ENCODE measurements at regions not wholly inside any gene's neighbourhood (a gene's known extent, or its start where the extent isn't known, plus 50 kb on each side); places are given as distances from the start of the nearest gene placed in this dataset.

GRCh38 chr11:91755951-91756707 lies 468.5 kb upstream of the FAT3 start:
- Histone ChIP-seq H3K23ac (ENCODE audit: low read length) (no peak overlapping the region), H3K27ac (ENCODE audit: low read depth, low read length) (peak overlapping the region; percentile 66), H2AK5ac (ENCODE audit: low read length) (peak overlapping the region; percentile 83), H3K56ac (ENCODE audit: low read length) (peak overlapping the region; percentile 84), H3K4me3 (ENCODE audit: low read length) (no peak overlapping the region), H3K27me3 (ENCODE audit: insufficient read depth, low read length, poor library complexity) (no peaks in the 10 kb centered on the region), H3K4me1 (ENCODE audit: control insufficient read depth, low read depth, low read length) (no peaks in the 10 kb centered on the region), H3K4ac (ENCODE audit: low read depth, low read length) (no peak overlapping the region), H3K36me3 (ENCODE audit: control insufficient read depth, insufficient read depth, low read length) (no peaks in the 10 kb centered on the region), H2BK120ac (ENCODE audit: low read depth, low read length) (peak overlapping the region; percentile 46), H4K5ac (ENCODE audit: low read length) (no peak overlapping the region), H4K8ac (ENCODE audit: low read depth, low read length) (no peak overlapping the region), H3K18ac (ENCODE audit: low read length) (peak overlapping the region; percentile 9), H3K9ac (ENCODE audit: low read length) (no peak overlapping the region), H2BK5ac (ENCODE audit: low read length) (peak overlapping the region; percentile 94), H3K4me2 (ENCODE audit: low read length) (no peak overlapping the region), H2BK15ac (replicated peaks; ENCODE audit: low read depth) (no peak overlapping the region), H3K79me1 (ENCODE audit: low read length) (no peaks in the 10 kb centered on the region), H3K79me2 (ENCODE audit: control insufficient read depth, insufficient read depth, low read length) (no peaks in the 10 kb centered on the region)
- WGBS (ENCODE audit: extremely low coverage, insufficient coverage, low lambda C conversion rate), result no CpG with 5 or more reads among the region's 2 CpGs
- DNase-seq, result no peak

- Histone ChIP-seq H2BK15ac (replicated peaks; ENCODE audit: low read depth) (no peak overlapping the region), H2AK5ac (ENCODE audit: low read length) (no peak overlapping the region), H3K4me1 (ENCODE audit: control insufficient read depth, low read depth, low read length) (no peaks in the 10 kb centered on the region), H3K23ac (ENCODE audit: low read length) (no peak overlapping the region), H4K5ac (ENCODE audit: low read length) (no peak overlapping the region), H3K4me2 (ENCODE audit: low read length) (no peak overlapping the region), H4K8ac (ENCODE audit: low read depth, low read length) (no peak overlapping the region), H3K18ac (ENCODE audit: low read length) (no peak overlapping the region), H3K4ac (ENCODE audit: low read depth, low read length) (no peak overlapping the region), H3K56ac (ENCODE audit: low read length) (no peak overlapping the region), H3K9ac (ENCODE audit: low read length) (no peak overlapping the region), H3K36me3 (ENCODE audit: control insufficient read depth, insufficient read depth, low read length) (no peaks in the 10 kb centered on the region), H2BK5ac (ENCODE audit: low read length) (no peak overlapping the region), H2BK120ac (ENCODE audit: low read depth, low read length) (peak overlapping the region; percentile 45), H3K27me3 (ENCODE audit: insufficient read depth, low read length, poor library complexity) (no peaks in the 10 kb centered on the region), H3K79me2 (ENCODE audit: control insufficient read depth, insufficient read depth, low read length) (no peaks in the 10 kb centered on the region), H3K79me1 (ENCODE audit: low read length) (no peaks in the 10 kb centered on the region), H3K27ac (ENCODE audit: low read depth, low read length) (no peak overlapping the region), H3K4me3 (ENCODE audit: low read length) (no peak overlapping the region)
- no peak for DNase-seq
These were observed 469.1 kb upstream of the FAT3 start for GRCh38 chr11:91755526-91755925.

GRCh38 chr11:91749251-91749650 lies 475.4 kb upstream of the FAT3 start:
- H3K23ac ChIP-seq (ENCODE audit: low read length), result no peak overlapping the region
- no peak for DNase-seq
- no peak overlapping the region for H3K9ac ChIP-seq (ENCODE audit: low read length)
- no peak overlapping the region for H3K4ac ChIP-seq (ENCODE audit: low read depth, low read length)
- no peak overlapping the region for H2BK5ac ChIP-seq (ENCODE audit: low read length)
- H3K79me1 ChIP-seq (ENCODE audit: low read length), result no peaks in the 10 kb centered on the region
- H4K5ac ChIP-seq (ENCODE audit: low read length), result no peak overlapping the region
- no peak overlapping the region for H3K18ac ChIP-seq (ENCODE audit: low read length)
- no peak overlapping the region for H4K8ac ChIP-seq (ENCODE audit: low read depth, low read length)
- no peak overlapping the region for H3K56ac ChIP-seq (ENCODE audit: low read length)
- no peak overlapping the region for H2BK120ac ChIP-seq (ENCODE audit: low read depth, low read length)
- no peak overlapping the region for H3K27ac ChIP-seq (ENCODE audit: low read depth, low read length)
- H3K4me1 ChIP-seq (ENCODE audit: control insufficient read depth, low read depth, low read length), result no peaks in the 10 kb centered on the region
- H2BK15ac ChIP-seq (replicated peaks; ENCODE audit: low read depth), result no peak overlapping the region
- no peak overlapping the region for H3K4me3 ChIP-seq (ENCODE audit: low read length)
- no peaks in the 10 kb centered on the region for H3K27me3 ChIP-seq (ENCODE audit: insufficient read depth, low read length, poor library complexity)
- H3K36me3 ChIP-seq (ENCODE audit: control insufficient read depth, insufficient read depth, low read length), result no peaks in the 10 kb centered on the region
- H3K4me2 ChIP-seq (ENCODE audit: low read length), result no peak overlapping the region
- H3K79me2 ChIP-seq (ENCODE audit: control insufficient read depth, insufficient read depth, low read length), result no peaks in the 10 kb centered on the region
- no peak overlapping the region for H2AK5ac ChIP-seq (ENCODE audit: low read length)

GRCh38 chr11:91742155-91742554 lies 482.5 kb upstream of the FAT3 start:
- Histone ChIP-seq H3K36me3 (ENCODE audit: control insufficient read depth, insufficient read depth, low read length) (no peaks in the 10 kb centered on the region), H2BK5ac (ENCODE audit: low read length) (no peak overlapping the region), H3K18ac (ENCODE audit: low read length) (peak overlapping the region; percentile 51), H2BK15ac (replicated peaks; ENCODE audit: low read depth) (no peak overlapping the region), H4K8ac (ENCODE audit: low read depth, low read length) (no peak overlapping the region), H2AK5ac (ENCODE audit: low read length) (no peak overlapping the region), H3K4me1 (ENCODE audit: control insufficient read depth, low read depth, low read length) (no peaks in the 10 kb centered on the region), H2BK120ac (ENCODE audit: low read depth, low read length) (peak overlapping the region; percentile 94), H4K5ac (ENCODE audit: low read length) (no peak overlapping the region), H3K4me3 (ENCODE audit: low read length) (no peak overlapping the region), H3K27me3 (ENCODE audit: insufficient read depth, low read length, poor library complexity) (no peaks in the 10 kb centered on the region), H3K23ac (ENCODE audit: low read length) (no peak overlapping the region), H3K56ac (ENCODE audit: low read length) (no peak overlapping the region), H3K4ac (ENCODE audit: low read depth, low read length) (no peak overlapping the region), H3K9ac (ENCODE audit: low read length) (no peak overlapping the region), H3K79me2 (ENCODE audit: control insufficient read depth, insufficient read depth, low read length) (no peaks in the 10 kb centered on the region), H3K79me1 (ENCODE audit: low read length) (no peaks in the 10 kb centered on the region), H3K4me2 (ENCODE audit: low read length) (no peak overlapping the region), H3K27ac (ENCODE audit: low read depth, low read length) (no peak overlapping the region)
- no CpG with 5 or more reads among the region's 3 CpGs for WGBS (ENCODE audit: extremely low coverage, insufficient coverage, low lambda C conversion rate)
- DNase-seq, result peak; percentile 47

- Histone ChIP-seq H4K8ac (ENCODE audit: low read depth, low read length) (no peak overlapping the region), H4K5ac (ENCODE audit: low read length) (no peak overlapping the region), H3K27ac (ENCODE audit: low read depth, low read length) (peak overlapping the region; percentile 76), H3K9ac (ENCODE audit: low read length) (no peak overlapping the region), H3K4me2 (ENCODE audit: low read length) (no peak overlapping the region), H3K27me3 (ENCODE audit: insufficient read depth, low read length, poor library complexity) (no peaks in the 10 kb centered on the region), H3K4me1 (ENCODE audit: control insufficient read depth, low read depth, low read length) (peaks cover 6% of the 10 kb centered on the region), H3K36me3 (ENCODE audit: control insufficient read depth, insufficient read depth, low read length) (no peaks in the 10 kb centered on the region), H3K4ac (ENCODE audit: low read depth, low read length) (no peak overlapping the region), H2BK5ac (ENCODE audit: low read length) (peak overlapping the region; percentile 26), H3K79me2 (ENCODE audit: control insufficient read depth, insufficient read depth, low read length) (no peaks in the 10 kb centered on the region), H2BK120ac (ENCODE audit: low read depth, low read length) (no peak overlapping the region), H3K23ac (ENCODE audit: low read length) (no peak overlapping the region), H3K56ac (ENCODE audit: low read length) (peak overlapping the region; percentile 73), H3K4me3 (ENCODE audit: low read length) (no peak overlapping the region), H2AK5ac (ENCODE audit: low read length) (no peak overlapping the region), H3K79me1 (ENCODE audit: low read length) (no peaks in the 10 kb centered on the region), H3K18ac (ENCODE audit: low read length) (no peak overlapping the region), H2BK15ac (replicated peaks; ENCODE audit: low read depth) (peak overlapping the region; percentile 100)
- DNase-seq, result peak; percentile 94
- WGBS (ENCODE audit: extremely low coverage, insufficient coverage, low lambda C conversion rate), result no CpG with 5 or more reads among the region's 6 CpGs
These were observed 493.6 kb upstream of the FAT3 start for GRCh38 chr11:91731051-91731450.

GRCh38 chr11:91730620-91731019 lies 494.0 kb upstream of the FAT3 start:
- Histone ChIP-seq H2BK5ac (ENCODE audit: low read length) (peak overlapping the region; percentile 26), H2BK120ac (ENCODE audit: low read depth, low read length) (peak overlapping the region; percentile 92), H4K8ac (ENCODE audit: low read depth, low read length) (no peak overlapping the region), H3K4ac (ENCODE audit: low read depth, low read length) (peak overlapping the region; percentile 78), H2AK5ac (ENCODE audit: low read length) (peak overlapping the region; percentile 91), H3K4me2 (ENCODE audit: low read length) (no peak overlapping the region), H2BK15ac (replicated peaks; ENCODE audit: low read depth) (no peak overlapping the region), H3K56ac (ENCODE audit: low read length) (peak overlapping the region; percentile 73), H3K79me2 (ENCODE audit: control insufficient read depth, insufficient read depth, low read length) (no peaks in the 10 kb centered on the region), H3K18ac (ENCODE audit: low read length) (peak overlapping the region; percentile 90), H3K23ac (ENCODE audit: low read length) (no peak overlapping the region), H3K4me1 (ENCODE audit: control insufficient read depth, low read depth, low read length) (peaks cover 6% of the 10 kb centered on the region), H3K27me3 (ENCODE audit: insufficient read depth, low read length, poor library complexity) (no peaks in the 10 kb centered on the region), H3K79me1 (ENCODE audit: low read length) (no peaks in the 10 kb centered on the region), H3K4me3 (ENCODE audit: low read length) (no peak overlapping the region), H3K27ac (ENCODE audit: low read depth, low read length) (peak overlapping the region; percentile 39), H4K5ac (ENCODE audit: low read length) (no peak overlapping the region), H3K36me3 (ENCODE audit: control insufficient read depth, insufficient read depth, low read length) (no peaks in the 10 kb centered on the region), H3K9ac (ENCODE audit: low read length) (no peak overlapping the region)
- peak; percentile 69 for DNase-seq
- no CpG with 5 or more reads among the region's 4 CpGs for WGBS (ENCODE audit: extremely low coverage, insufficient coverage, low lambda C conversion rate)

All from mesendoderm (in vitro differentiated cells).